SK-N-SH (cell line): ENCODE measurements at regions not wholly inside any gene's neighbourhood (a gene's known extent, or its start where the extent isn't known, plus 50 kb on each side); places are given as distances from the start of the nearest gene placed in this dataset.

Experiments used
- CTCF ChIA-PET: fragments of 300-600, 350-600 bp; formaldehyde crosslinking; extraction: SDS; loops from one replicate; lab custom pipeline; 2021; lab: Yijun Ruan, JAX
- POLR2A ChIA-PET: fragments of 350-600 bp; sonication (Branson Sonifier 250); formaldehyde crosslinking; extraction: SDS; loops from one replicate; lab custom pipeline; 2020; ENCODE audit warnings: antibody characterized with exemption, inconsistent platforms; lab: Yijun Ruan, JAX
- DNase-seq: peaks from one replicate; pipeline ENCODE4 v3.0.0; 2012
- H2AFZ ChIP-seq: fragments of 200-600 bp; sonication (generic); 2 replicates; pipeline ENCODE4 v1.8.1; 2016; ENCODE audit warnings: antibody characterized with exemption, mild to moderate bottlenecking, low read depth
- H3F3A ChIP-seq: fragments of 200-600 bp; sonication (generic); replicated peaks from 2 replicates; pipeline ENCODE3; 2016; ENCODE audit warnings: antibody characterized with exemption, mild to moderate bottlenecking; ENCODE audit not compliant: insufficient read depth
- H3K27ac ChIP-seq, 2 experiments: fragments of 200-500 bp in 1 of 2; fragments of 200-600 bp in 1 of 2; sonication (Bioruptor generic) in 1 of 2; sonication (generic), shearing (Covaris generic) in 1 of 2; 2 replicates each; pipeline versions ENCODE4 v1.5.1 to v1.6.1; 2014 to 2016; ENCODE audit warnings: low read depth in 2 of 2, inconsistent platforms in 1 of 2, low read length in 1 of 2, mild to moderate bottlenecking in 1 of 2, mixed read lengths in 1 of 2
- H3K27me3 ChIP-seq: fragments of 200-600 bp; sonication (generic), shearing (Covaris generic); 2 replicates; pipeline ENCODE4 v1.6.1; 2016; ENCODE audit warnings: mixed run types; ENCODE audit not compliant: insufficient read depth
- H3K36me3 ChIP-seq, 2 experiments: fragments of 200-500 bp in 1 of 2; fragments of 200-600 bp in 1 of 2; sonication (Bioruptor generic) in 1 of 2; sonication (generic) in 1 of 2; replicated peaks in 1 of 2; 2 replicates each; pipeline versions ENCODE3 to v1.5.1; 2014 to 2016; ENCODE audit warnings: low read length in 1 of 2, mild to moderate bottlenecking in 1 of 2; ENCODE audit not compliant: insufficient read depth in 2 of 2, control insufficient read depth in 1 of 2
- H3K4me1 ChIP-seq, 2 experiments: fragments of 200-500 bp in 1 of 2; fragments of 200-600 bp in 1 of 2; sonication (Bioruptor generic) in 1 of 2; sonication (generic), shearing (Covaris generic) in 1 of 2; 2 replicates each; pipeline versions ENCODE4 v1.5.1 to v1.6.1; 2014 to 2016; ENCODE audit warnings: low read depth in 1 of 2, low read length in 1 of 2, mixed run types in 1 of 2; ENCODE audit not compliant: insufficient read depth in 2 of 2, control insufficient read depth in 1 of 2
- H3K4me2 ChIP-seq: fragments of 200-600 bp; sonication (generic), shearing (Covaris generic); 2 replicates; pipeline ENCODE4 v1.6.1; 2017; ENCODE audit warnings: mixed run types
- H3K4me3 ChIP-seq, 2 experiments: fragments of 200-500 bp in 1 of 2; fragments of 200-600 bp in 1 of 2; sonication (Bioruptor generic) in 1 of 2; sonication (generic), shearing (Covaris generic) in 1 of 2; 2 replicates each; pipeline versions ENCODE4 v1.5.1 to v1.8.1; 2014 to 2016; ENCODE audit warnings: low read depth in 2 of 2, inconsistent platforms in 1 of 2, low read length in 1 of 2, mild to moderate bottlenecking in 1 of 2, mixed read lengths in 1 of 2, moderate library complexity in 1 of 2
- H3K79me2 ChIP-seq: fragments of 200-600 bp; sonication (generic); 2 replicates; pipeline ENCODE4 v1.8.1; 2017; ENCODE audit warnings: mild to moderate bottlenecking; ENCODE audit not compliant: insufficient read depth
- H3K9ac ChIP-seq: fragments of 200-600 bp; sonication (generic); 2 replicates; pipeline ENCODE4 v1.6.1; 2017; ENCODE audit warnings: mixed run types
- H3K9me2 ChIP-seq: fragments of 200-600 bp; sonication (generic); 2 replicates; pipeline ENCODE4 v1.6.1; 2017; ENCODE audit warnings: mixed run types
- H3K9me3 ChIP-seq: fragments of 200-600 bp; sonication (generic); 2 replicates; pipeline ENCODE4 v1.6.1; 2017; ENCODE audit warnings: mixed run types, mild to moderate bottlenecking, moderate library complexity
- H4K20me1 ChIP-seq: fragments of 200-600 bp; sonication (generic); 2 replicates; pipeline ENCODE4 v1.6.1; 2017; ENCODE audit warnings: mild to moderate bottlenecking, mixed run types; ENCODE audit not compliant: insufficient read depth
- CHD2 ChIP-seq: fragments of 150-350 bp; IDR thresholded peaks from 2 replicates; pipeline ENCODE4 v1.6.1; 2018; ENCODE audit warnings: low read length; ENCODE audit not compliant: partially characterized antibody
- FOSL2 ChIP-seq: IDR thresholded peaks from 2 replicates; pipeline ENCODE4 v1.4.0; 2012; ENCODE audit warnings: low read depth, mild to moderate bottlenecking, moderate library complexity, borderline replicate concordance
- FOXM1 ChIP-seq: IDR thresholded peaks from 2 replicates; pipeline ENCODE4 v1.4.0; 2012; ENCODE audit warnings: low read depth, mild to moderate bottlenecking
- GATA2 ChIP-seq: sonication (generic); formaldehyde crosslinking; IDR thresholded peaks from 2 replicates; pipeline ENCODE4 v1.5.0; 2020; ENCODE audit warnings: mild to moderate bottlenecking, missing genetic modification reagents
- JUND ChIP-seq: IDR thresholded peaks from 2 replicates; pipeline ENCODE4 v1.4.0; 2012
- MXI1 ChIP-seq: IDR thresholded peaks from 2 replicates; pipeline ENCODE4 v1.6.1; 2012; ENCODE audit warnings: mild to moderate bottlenecking, low read depth, low read length, improper control_type of control experiment
- RFX5 ChIP-seq: IDR thresholded peaks from 2 replicates; pipeline ENCODE4 v1.6.1; 2012; ENCODE audit warnings: mild to moderate bottlenecking, improper control_type of control experiment, low read length
- RXRA ChIP-seq: IDR thresholded peaks from 2 replicates; pipeline ENCODE4 v1.4.0; 2012; ENCODE audit warnings: low read depth, mild to moderate bottlenecking, borderline replicate concordance
- SIN3A ChIP-seq: IDR thresholded peaks from 2 replicates; pipeline ENCODE4 v1.6.1; 2012; ENCODE audit warnings: low read depth, mild to moderate bottlenecking, low read length, moderate library complexity, borderline replicate concordance
- SMC3 ChIP-seq: IDR thresholded peaks from 2 replicates; pipeline ENCODE4 v1.6.1; 2012; ENCODE audit warnings: low read depth, low read length, improper control_type of control experiment
- TAF1 ChIP-seq: IDR thresholded peaks from 2 replicates; pipeline ENCODE4 v1.6.1; 2012; ENCODE audit warnings: low read depth, mild to moderate bottlenecking, low read length, moderate library complexity, borderline replicate concordance
- TCF12 ChIP-seq: IDR thresholded peaks from 2 replicates; pipeline ENCODE4 v1.4.0; 2012
- YY1 ChIP-seq: IDR thresholded peaks from 2 replicates; pipeline ENCODE4 v1.4.0; 2012; ENCODE audit warnings: low read depth, mild to moderate bottlenecking
- WGBS: methylation state at CpG from one replicate; pipeline ENCODE4 v1.1.6; 2017; ENCODE audit warnings: low lambda C conversion rate; 5-methylcytosine and 5-hydroxymethylcytosine counted together
- TF ChIP-seq, protein P1 (sequence below): fragments of 200-600 bp; sonication (generic); IDR thresholded peaks from 2 replicates; pipeline ENCODE4 v1.6.1; 2017; ENCODE audit warnings: antibody characterized with exemption, mild to moderate bottlenecking, moderate library complexity
- TF ChIP-seq, protein P2 (sequence below): IDR thresholded peaks from 2 replicates; pipeline ENCODE4 v1.4.0; 2012; ENCODE audit warnings: low read depth, borderline replicate concordance
- TF ChIP-seq, protein P3 (sequence below): fragments of 150-350 bp; IDR thresholded peaks from 2 replicates; pipeline ENCODE4 v1.6.1; 2017; ENCODE audit warnings: antibody characterized with exemption, low read length, low read depth, borderline replicate concordance
- TF ChIP-seq, protein P4 (sequence below): IDR thresholded peaks from 2 replicates; pipeline ENCODE4; 2012
- TF ChIP-seq, protein P5 (sequence below): fragments of 150-350 bp; IDR thresholded peaks from 2 replicates; pipeline ENCODE4 v1.6.1; 2016; ENCODE audit warnings: mild to moderate bottlenecking, low read depth, low read length

DNA sequence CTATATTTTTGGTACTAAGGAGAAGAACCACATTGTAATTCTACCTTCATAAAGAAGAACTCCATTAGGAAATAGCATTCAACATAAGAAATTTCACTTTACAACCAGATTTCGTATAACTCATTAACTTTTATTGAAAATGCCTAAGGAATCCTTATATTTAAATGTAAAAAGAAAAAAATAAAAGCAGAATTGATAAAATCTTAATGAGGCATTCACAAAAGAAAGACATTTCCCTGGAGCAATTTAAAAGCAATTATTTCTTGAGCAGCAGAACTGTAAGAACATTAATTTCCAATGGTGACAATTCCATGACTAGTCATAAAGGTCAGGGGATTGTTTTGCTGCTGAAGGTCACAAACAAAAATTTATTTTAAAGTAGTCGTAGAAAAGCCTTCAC lies 1192.8 kb upstream of the TMEM132C start:
- Histone ChIP-seq H3K36me3 (no peaks in the 10 kb centered on the region), H2AFZ (no peak overlapping the region), H4K20me1 (no peaks in the 10 kb centered on the region), H3K27ac (no peak overlapping the region), H3K4me3 (no peak overlapping the region), H3K27me3 (no peaks in the 10 kb centered on the region), H3F3A (no peaks in the 10 kb centered on the region), H3K79me2 (no peaks in the 10 kb centered on the region), H3K9me2 (no peaks in the 10 kb centered on the region)
- DNase-seq = no peak
- ChIA-PET POLR2A (no interaction called here), CTCF (no interaction called here)
- 18% methylated on average over 2 of the region's 2 CpGs for WGBS
- TF ChIP-seq FOXM1 = no peak
- TF ChIP-seq GATA2 (CRISPR knock-in tag) = no peak
- TF ChIP-seq, protein P1, sequence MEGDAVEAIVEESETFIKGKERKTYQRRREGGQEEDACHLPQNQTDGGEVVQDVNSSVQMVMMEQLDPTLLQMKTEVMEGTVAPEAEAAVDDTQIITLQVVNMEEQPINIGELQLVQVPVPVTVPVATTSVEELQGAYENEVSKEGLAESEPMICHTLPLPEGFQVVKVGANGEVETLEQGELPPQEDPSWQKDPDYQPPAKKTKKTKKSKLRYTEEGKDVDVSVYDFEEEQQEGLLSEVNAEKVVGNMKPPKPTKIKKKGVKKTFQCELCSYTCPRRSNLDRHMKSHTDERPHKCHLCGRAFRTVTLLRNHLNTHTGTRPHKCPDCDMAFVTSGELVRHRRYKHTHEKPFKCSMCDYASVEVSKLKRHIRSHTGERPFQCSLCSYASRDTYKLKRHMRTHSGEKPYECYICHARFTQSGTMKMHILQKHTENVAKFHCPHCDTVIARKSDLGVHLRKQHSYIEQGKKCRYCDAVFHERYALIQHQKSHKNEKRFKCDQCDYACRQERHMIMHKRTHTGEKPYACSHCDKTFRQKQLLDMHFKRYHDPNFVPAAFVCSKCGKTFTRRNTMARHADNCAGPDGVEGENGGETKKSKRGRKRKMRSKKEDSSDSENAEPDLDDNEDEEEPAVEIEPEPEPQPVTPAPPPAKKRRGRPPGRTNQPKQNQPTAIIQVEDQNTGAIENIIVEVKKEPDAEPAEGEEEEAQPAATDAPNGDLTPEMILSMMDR = no peak
- TF ChIP-seq, protein P2, sequence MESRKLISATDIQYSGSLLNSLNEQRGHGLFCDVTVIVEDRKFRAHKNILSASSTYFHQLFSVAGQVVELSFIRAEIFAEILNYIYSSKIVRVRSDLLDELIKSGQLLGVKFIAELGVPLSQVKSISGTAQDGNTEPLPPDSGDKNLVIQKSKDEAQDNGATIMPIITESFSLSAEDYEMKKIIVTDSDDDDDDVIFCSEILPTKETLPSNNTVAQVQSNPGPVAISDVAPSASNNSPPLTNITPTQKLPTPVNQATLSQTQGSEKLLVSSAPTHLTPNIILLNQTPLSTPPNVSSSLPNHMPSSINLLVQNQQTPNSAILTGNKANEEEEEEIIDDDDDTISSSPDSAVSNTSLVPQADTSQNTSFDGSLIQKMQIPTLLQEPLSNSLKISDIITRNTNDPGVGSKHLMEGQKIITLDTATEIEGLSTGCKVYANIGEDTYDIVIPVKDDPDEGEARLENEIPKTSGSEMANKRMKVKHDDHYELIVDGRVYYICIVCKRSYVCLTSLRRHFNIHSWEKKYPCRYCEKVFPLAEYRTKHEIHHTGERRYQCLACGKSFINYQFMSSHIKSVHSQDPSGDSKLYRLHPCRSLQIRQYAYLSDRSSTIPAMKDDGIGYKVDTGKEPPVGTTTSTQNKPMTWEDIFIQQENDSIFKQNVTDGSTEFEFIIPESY = no peak
- TF ChIP-seq, protein P3, sequence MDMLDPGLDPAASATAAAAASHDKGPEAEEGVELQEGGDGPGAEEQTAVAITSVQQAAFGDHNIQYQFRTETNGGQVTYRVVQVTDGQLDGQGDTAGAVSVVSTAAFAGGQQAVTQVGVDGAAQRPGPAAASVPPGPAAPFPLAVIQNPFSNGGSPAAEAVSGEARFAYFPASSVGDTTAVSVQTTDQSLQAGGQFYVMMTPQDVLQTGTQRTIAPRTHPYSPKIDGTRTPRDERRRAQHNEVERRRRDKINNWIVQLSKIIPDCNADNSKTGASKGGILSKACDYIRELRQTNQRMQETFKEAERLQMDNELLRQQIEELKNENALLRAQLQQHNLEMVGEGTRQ = no peak
- TF ChIP-seq TCF12 = no peak
- no peak for TF ChIP-seq MXI1
- TF ChIP-seq YY1 = no peak
- TF ChIP-seq, protein P4, sequence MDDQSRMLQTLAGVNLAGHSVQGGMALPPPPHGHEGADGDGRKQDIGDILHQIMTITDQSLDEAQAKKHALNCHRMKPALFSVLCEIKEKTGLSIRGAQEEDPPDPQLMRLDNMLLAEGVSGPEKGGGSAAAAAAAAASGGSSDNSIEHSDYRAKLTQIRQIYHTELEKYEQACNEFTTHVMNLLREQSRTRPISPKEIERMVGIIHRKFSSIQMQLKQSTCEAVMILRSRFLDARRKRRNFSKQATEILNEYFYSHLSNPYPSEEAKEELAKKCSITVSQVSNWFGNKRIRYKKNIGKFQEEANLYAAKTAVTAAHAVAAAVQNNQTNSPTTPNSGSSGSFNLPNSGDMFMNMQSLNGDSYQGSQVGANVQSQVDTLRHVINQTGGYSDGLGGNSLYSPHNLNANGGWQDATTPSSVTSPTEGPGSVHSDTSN = no peak
- TF ChIP-seq FOSL2 = no peak
- TF ChIP-seq TAF1 = no peak
- TF ChIP-seq JUND = no peak
- TF ChIP-seq RXRA = no peak
- no peak for TF ChIP-seq CHD2
- TF ChIP-seq, protein P5, sequence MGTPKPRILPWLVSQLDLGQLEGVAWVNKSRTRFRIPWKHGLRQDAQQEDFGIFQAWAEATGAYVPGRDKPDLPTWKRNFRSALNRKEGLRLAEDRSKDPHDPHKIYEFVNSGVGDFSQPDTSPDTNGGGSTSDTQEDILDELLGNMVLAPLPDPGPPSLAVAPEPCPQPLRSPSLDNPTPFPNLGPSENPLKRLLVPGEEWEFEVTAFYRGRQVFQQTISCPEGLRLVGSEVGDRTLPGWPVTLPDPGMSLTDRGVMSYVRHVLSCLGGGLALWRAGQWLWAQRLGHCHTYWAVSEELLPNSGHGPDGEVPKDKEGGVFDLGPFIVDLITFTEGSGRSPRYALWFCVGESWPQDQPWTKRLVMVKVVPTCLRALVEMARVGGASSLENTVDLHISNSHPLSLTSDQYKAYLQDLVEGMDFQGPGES = no peak
- TF ChIP-seq SIN3A = no peak
- TF ChIP-seq RFX5 = no peak
- no peak for TF ChIP-seq SMC3
- TF ChIP-seq, all 33 proteins: peak for 0
- Histone ChIP-seq H3K9ac (no peak overlapping the region), H3K9me3 (no peaks in the 10 kb centered on the region), H3K4me2 (no peak overlapping the region), H3K4me1 (no peaks in the 10 kb centered on the region; a peak in 1 of 4 replicates)
